Glutamatergic neuron (in vitro differentiated cells): ENCODE measurements at regions not wholly inside any gene's neighbourhood (a gene's known extent, or its start where the extent isn't known, plus 50 kb on each side); places are given as distances from the start of the nearest gene placed in this dataset.

Source experiments
- DNase-seq: peaks from one replicate; pipeline ENCODE4 v3.0.0; 2022
- H3K27ac Mint-ChIP-seq: one replicate; pipeline ENCODE4 v1.8.0; 2020; ENCODE audit warnings: mild to moderate bottlenecking, mixed read lengths, inconsistent platforms; ENCODE audit not compliant: unreplicated experiment
- H3K27me3 Mint-ChIP-seq: one replicate; pipeline ENCODE4 v1.8.0; 2020; ENCODE audit warnings: mild to moderate bottlenecking, moderate library complexity, mixed read lengths, inconsistent platforms; ENCODE audit not compliant: unreplicated experiment
- H3K36me3 Mint-ChIP-seq: one replicate; pipeline ENCODE4 v1.8.0; 2020; ENCODE audit warnings: mild to moderate bottlenecking, mixed read lengths, inconsistent platforms; ENCODE audit not compliant: unreplicated experiment
- H3K4me1 Mint-ChIP-seq: one replicate; pipeline ENCODE4 v1.8.0; 2020; ENCODE audit warnings: mild to moderate bottlenecking, low read depth, mixed read lengths, inconsistent platforms; ENCODE audit not compliant: unreplicated experiment
- H3K4me3 Mint-ChIP-seq: one replicate; pipeline ENCODE4 v1.8.0; 2020; ENCODE audit warnings: mild to moderate bottlenecking, mixed read lengths, inconsistent platforms; ENCODE audit not compliant: unreplicated experiment
- H3K9me3 Mint-ChIP-seq: one replicate; pipeline ENCODE4 v1.8.0; 2020; ENCODE audit warnings: mild to moderate bottlenecking, moderate library complexity, mixed read lengths, inconsistent platforms; ENCODE audit not compliant: unreplicated experiment
- TF ChIP-seq, protein P1 (sequence below): fragments of 200-600 bp; sonication (generic); IDR thresholded peaks from one replicate; pipeline ENCODE4 v1.5.0; 2021; ENCODE audit not compliant: partially characterized antibody, unreplicated experiment

DNA sequence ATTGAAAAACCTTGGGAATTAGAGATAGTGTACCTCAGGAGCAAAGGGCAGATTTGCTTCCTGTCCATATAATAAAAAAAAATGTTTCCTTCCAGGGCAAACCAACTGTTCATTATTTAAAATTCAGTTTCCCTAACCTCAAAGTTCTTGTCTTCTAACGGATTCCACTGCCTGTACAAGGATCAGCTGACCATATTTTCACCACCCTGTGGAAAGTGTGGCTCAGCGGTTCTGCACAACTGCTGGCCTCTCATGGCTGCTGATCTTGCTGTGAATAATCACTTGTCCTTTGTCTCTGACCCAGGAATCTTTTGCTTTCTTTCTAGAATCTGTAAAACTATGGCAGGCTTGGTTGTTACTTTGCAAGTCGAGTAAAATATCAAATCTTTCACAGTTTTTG is 1732.5 kb upstream of the RAG2 start:
- TF ChIP-seq, protein P1, sequence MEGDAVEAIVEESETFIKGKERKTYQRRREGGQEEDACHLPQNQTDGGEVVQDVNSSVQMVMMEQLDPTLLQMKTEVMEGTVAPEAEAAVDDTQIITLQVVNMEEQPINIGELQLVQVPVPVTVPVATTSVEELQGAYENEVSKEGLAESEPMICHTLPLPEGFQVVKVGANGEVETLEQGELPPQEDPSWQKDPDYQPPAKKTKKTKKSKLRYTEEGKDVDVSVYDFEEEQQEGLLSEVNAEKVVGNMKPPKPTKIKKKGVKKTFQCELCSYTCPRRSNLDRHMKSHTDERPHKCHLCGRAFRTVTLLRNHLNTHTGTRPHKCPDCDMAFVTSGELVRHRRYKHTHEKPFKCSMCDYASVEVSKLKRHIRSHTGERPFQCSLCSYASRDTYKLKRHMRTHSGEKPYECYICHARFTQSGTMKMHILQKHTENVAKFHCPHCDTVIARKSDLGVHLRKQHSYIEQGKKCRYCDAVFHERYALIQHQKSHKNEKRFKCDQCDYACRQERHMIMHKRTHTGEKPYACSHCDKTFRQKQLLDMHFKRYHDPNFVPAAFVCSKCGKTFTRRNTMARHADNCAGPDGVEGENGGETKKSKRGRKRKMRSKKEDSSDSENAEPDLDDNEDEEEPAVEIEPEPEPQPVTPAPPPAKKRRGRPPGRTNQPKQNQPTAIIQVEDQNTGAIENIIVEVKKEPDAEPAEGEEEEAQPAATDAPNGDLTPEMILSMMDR, result no peak
- H3K4me3 Mint-ChIP-seq, result no peak overlapping the region
- H3K27me3 Mint-ChIP-seq, result no peaks in the 10 kb centered on the region
- H3K36me3 Mint-ChIP-seq, result no peaks in the 10 kb centered on the region
- no peak for DNase-seq
- no peaks in the 10 kb centered on the region for H3K4me1 Mint-ChIP-seq
- no peaks in the 10 kb centered on the region for H3K9me3 Mint-ChIP-seq
- no peak overlapping the region for H3K27ac Mint-ChIP-seq

- DNase-seq, result no peak
- Mint-ChIP-seq H3K4me3 (no peak overlapping the region), H3K27me3 (no peaks in the 10 kb centered on the region), H3K36me3 (no peaks in the 10 kb centered on the region), H3K27ac (no peak overlapping the region), H3K9me3 (no peaks in the 10 kb centered on the region), H3K4me1 (no peaks in the 10 kb centered on the region)
- TF ChIP-seq, protein P1, result no peak
Observed at GRCh38 chr11:38323961-38324761, 1726.1 kb upstream of the RAG2 start.

DNA sequence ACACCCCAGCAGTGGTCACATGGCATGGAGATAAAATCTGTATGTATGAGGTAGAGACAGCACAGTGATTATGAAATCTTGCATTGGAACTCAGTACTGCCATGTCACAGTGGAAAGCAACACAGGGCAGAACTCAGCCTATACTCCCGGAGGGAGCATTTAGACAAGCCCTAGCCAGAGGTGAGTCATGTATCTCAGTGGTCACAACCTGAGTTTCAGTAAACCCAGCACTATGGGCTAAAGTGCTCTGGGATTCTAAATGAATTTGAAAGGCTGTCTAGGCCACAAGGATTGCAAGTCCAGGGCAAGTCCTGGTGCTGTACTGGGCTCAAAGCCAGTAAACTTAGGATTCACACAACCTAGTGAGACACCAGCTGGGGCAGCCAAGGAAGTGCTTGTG is 1717.1 kb upstream of the RAG2 start:
- TF ChIP-seq, protein P1, result no peak
- no peaks in the 10 kb centered on the region for H3K9me3 Mint-ChIP-seq

DNA sequence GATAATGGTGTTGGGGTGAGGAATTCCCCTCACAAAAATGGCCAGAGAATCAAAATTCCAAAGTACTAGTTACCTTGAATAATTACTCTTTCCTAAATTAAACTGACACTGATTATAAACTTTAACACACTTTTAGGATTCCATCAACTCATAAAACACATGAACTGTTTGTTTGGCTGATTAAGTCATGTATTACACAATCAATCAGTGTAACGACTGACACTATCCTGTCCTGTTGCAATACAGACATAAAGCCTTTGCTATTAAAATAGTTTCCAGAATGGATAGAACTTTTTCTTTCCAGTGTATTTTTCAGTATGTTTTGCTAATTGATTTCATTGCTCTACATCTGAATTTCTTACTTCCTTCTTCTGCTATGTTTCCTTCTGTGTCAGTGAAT is 1709.4 kb upstream of the RAG2 start:
- TF ChIP-seq, protein P1, result no peak
- Mint-ChIP-seq H3K4me1 (no peaks in the 10 kb centered on the region), H3K27ac (no peak overlapping the region), H3K9me3 (no peaks in the 10 kb centered on the region), H3K27me3 (no peaks in the 10 kb centered on the region), H3K4me3 (no peak overlapping the region), H3K36me3 (no peaks in the 10 kb centered on the region)
- DNase-seq, result no peak

More for the DNA sequence above, 1717.1 kb upstream of the RAG2 start:
- no peaks in the 10 kb centered on the region for H3K36me3 Mint-ChIP-seq
- H3K27me3 Mint-ChIP-seq, result no peaks in the 10 kb centered on the region
- no peak overlapping the region for H3K27ac Mint-ChIP-seq
- no peak for DNase-seq
- H3K4me3 Mint-ChIP-seq, result no peak overlapping the region
- H3K4me1 Mint-ChIP-seq, result no peaks in the 10 kb centered on the region

DNA sequence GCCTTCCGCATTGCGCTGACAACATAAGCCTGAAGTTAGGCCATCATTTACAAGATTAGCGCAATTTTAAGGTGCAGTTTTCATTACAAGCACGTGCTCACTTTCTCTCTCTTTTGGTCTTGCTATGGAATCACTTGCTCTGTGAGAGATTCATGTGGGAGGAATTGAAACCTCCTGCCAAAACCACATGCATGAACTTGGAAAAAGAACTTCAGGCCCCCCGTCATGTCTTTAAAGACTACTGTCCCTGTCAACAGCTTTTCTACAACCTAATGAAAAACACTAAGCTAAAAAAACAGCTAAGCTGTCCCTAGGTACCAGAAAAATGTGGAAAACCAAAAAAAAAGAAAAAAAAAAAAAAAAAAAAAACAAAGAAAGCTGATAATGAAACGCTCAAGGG is 1707.6 kb upstream of the RAG2 start:
- no peak overlapping the region for H3K27ac Mint-ChIP-seq
- DNase-seq, result no peak
- no peaks in the 10 kb centered on the region for H3K27me3 Mint-ChIP-seq
- TF ChIP-seq, protein P1, result no peak
- no peaks in the 10 kb centered on the region for H3K36me3 Mint-ChIP-seq
- no peak overlapping the region for H3K4me3 Mint-ChIP-seq
- H3K9me3 Mint-ChIP-seq, result no peaks in the 10 kb centered on the region
- H3K4me1 Mint-ChIP-seq, result no peaks in the 10 kb centered on the region
